WTC11 (cell line): ENCODE measurements at regions not wholly inside any gene's neighbourhood (a gene's known extent, or its start where the extent isn't known, plus 50 kb on each side); places are given as distances from the start of the nearest gene placed in this dataset.

ENCODE experiments used
- ATAC-seq: fragments of 200-7000 bp; cut with Tn5 transposase; 2 replicates; pipeline ENCODE4 v1.10.0; 2021; ENCODE audit warnings: mild to moderate bottlenecking, moderate library complexity
- CTCF ChIA-PET: fragments of 300-600 bp; sonication (Branson Sonifier 250); formaldehyde crosslinking; loops from one replicate; lab custom pipeline; 2021; ENCODE audit warnings: antibody characterized with exemption; lab: Charles Lee
- POLR2A ChIA-PET: fragments of 350-600 bp; sonication (Branson Sonifier 250); formaldehyde crosslinking; loops from one replicate; lab custom pipeline; 2021; ENCODE audit warnings: antibody characterized with exemption; lab: Charles Lee
- DNase-seq: peaks from one replicate; pipeline ENCODE4 v3.0.0; 2021; ENCODE audit warnings: low spot score
- H3K27ac Mint-ChIP-seq: 2 replicates; pipeline ENCODE4 v1.8.0; 2021; ENCODE audit warnings: mixed read lengths
- H3K27me3 Mint-ChIP-seq: 2 replicates; pipeline ENCODE4 v1.8.0; 2021; ENCODE audit warnings: low read depth, mild to moderate bottlenecking, moderate library complexity, mixed read lengths
- H3K36me3 Mint-ChIP-seq: 2 replicates; pipeline ENCODE4 v1.8.0; 2021; ENCODE audit warnings: mixed read lengths
- H3K4me1 Mint-ChIP-seq: 2 replicates; pipeline ENCODE4 v1.8.0; 2022; ENCODE audit warnings: mixed read lengths
- H3K4me3 Mint-ChIP-seq: 2 replicates; pipeline ENCODE4 v1.8.0; 2021; ENCODE audit warnings: mild to moderate bottlenecking, moderate library complexity, mixed read lengths
- H3K9me3 Mint-ChIP-seq: 2 replicates; pipeline ENCODE4 v1.8.0; 2021; ENCODE audit warnings: mixed read lengths
- ATF1 ChIP-seq: sonication (generic); formaldehyde crosslinking; IDR thresholded peaks from 2 replicates; pipeline ENCODE4 v1.8.1; 2023; ENCODE audit warnings: mild to moderate bottlenecking, moderate library complexity, missing genetic modification reagents
- ELF4 ChIP-seq: sonication (generic); formaldehyde crosslinking; IDR thresholded peaks from 2 replicates; pipeline ENCODE4 v1.8.1; 2022; ENCODE audit warnings: low read depth, mild to moderate bottlenecking, moderate library complexity, missing genetic modification reagents
- EMX1 ChIP-seq: fragments of 250-450 bp; sonication (Bioruptor Pico); IDR thresholded peaks from 2 replicates; pipeline ENCODE4 v1.8.0; 2021; ENCODE audit warnings: mild to moderate bottlenecking
- ETV6 ChIP-seq: sonication (generic); formaldehyde crosslinking; IDR thresholded peaks from 2 replicates; pipeline ENCODE4 v1.8.1; 2022; ENCODE audit warnings: mild to moderate bottlenecking, missing genetic modification reagents
- GTF2I ChIP-seq: fragments of 250-450 bp; sonication (Bioruptor Pico); conservative IDR thresholded peaks from 2 replicates; pipeline ENCODE4 v1.4.0; 2021; ENCODE audit warnings: mild to moderate bottlenecking
- JUN ChIP-seq: sonication (generic); formaldehyde crosslinking; IDR thresholded peaks from 2 replicates; pipeline ENCODE4 v1.8.0; 2023; ENCODE audit warnings: mild to moderate bottlenecking, missing genetic modification reagents
- NFE2L1 ChIP-seq: sonication (generic); formaldehyde crosslinking; IDR thresholded peaks from 2 replicates; pipeline ENCODE4 v1.8.1; 2023; ENCODE audit warnings: missing genetic modification reagents
- NFYB ChIP-seq: sonication (generic); formaldehyde crosslinking; conservative IDR thresholded peaks from 2 replicates; pipeline ENCODE4 v1.8.0; 2022; ENCODE audit warnings: low read depth, missing genetic modification reagents
- NR2C2 ChIP-seq: sonication (generic); formaldehyde crosslinking; IDR thresholded peaks from 2 replicates; pipeline ENCODE4 v1.8.0; 2022; ENCODE audit warnings: mild to moderate bottlenecking, missing genetic modification reagents
- NR3C1 ChIP-seq: sonication (generic); formaldehyde crosslinking; conservative IDR thresholded peaks from 2 replicates; pipeline ENCODE4 v1.8.1; 2023; ENCODE audit warnings: low read depth, mild to moderate bottlenecking, missing genetic modification reagents
- SP1 ChIP-seq: sonication (generic); formaldehyde crosslinking; conservative IDR thresholded peaks from 2 replicates; pipeline ENCODE4 v1.8.1; 2022; ENCODE audit warnings: missing genetic modification reagents
- TEAD4 ChIP-seq: sonication (generic); formaldehyde crosslinking; IDR thresholded peaks from 2 replicates; pipeline ENCODE4 v1.8.0; 2022; ENCODE audit warnings: mild to moderate bottlenecking, missing genetic modification reagents
- ZBTB21 ChIP-seq: sonication (generic); formaldehyde crosslinking; IDR thresholded peaks from 2 replicates; pipeline ENCODE4 v1.8.1; 2023; ENCODE audit warnings: mild to moderate bottlenecking, missing genetic modification reagents, borderline replicate concordance
- ZNF263 ChIP-seq: sonication (generic); formaldehyde crosslinking; IDR thresholded peaks from 2 replicates; pipeline ENCODE4 v1.8.1; 2022; ENCODE audit warnings: low read depth, mild to moderate bottlenecking, moderate library complexity, missing genetic modification reagents
- ZNF416 ChIP-seq: fragments of 250-450 bp; sonication (Bioruptor Pico); IDR thresholded peaks from 2 replicates; pipeline ENCODE4 v1.9.0; 2021; ENCODE audit warnings: mild to moderate bottlenecking, inconsistent platforms
- ZNF423 ChIP-seq: fragments of 250-450 bp; sonication (Bioruptor Pico); IDR thresholded peaks from 2 replicates; pipeline ENCODE4 v2.1.2; 2022; ENCODE audit warnings: mild to moderate bottlenecking, moderate library complexity
- ZNF671 ChIP-seq: fragments of 250-450 bp; sonication (Bioruptor Pico); IDR thresholded peaks from 2 replicates; pipeline ENCODE4 v1.8.0; 2021; ENCODE audit warnings: mild to moderate bottlenecking
- TF ChIP-seq, protein P1 (sequence below): sonication (generic); formaldehyde crosslinking; IDR thresholded peaks from 2 replicates; pipeline ENCODE4 v1.8.0; 2022; ENCODE audit warnings: missing genetic modification reagents
- TF ChIP-seq, protein P2 (sequence below): sonication (generic); formaldehyde crosslinking; IDR thresholded peaks from 2 replicates; pipeline ENCODE4 v1.8.0; 2022; ENCODE audit warnings: mild to moderate bottlenecking, missing genetic modification reagents
- TF ChIP-seq, protein P3 (sequence below): fragments of 250-450 bp; sonication (Bioruptor Pico); IDR thresholded peaks from 2 replicates; pipeline ENCODE4 v1.8.0; 2021; ENCODE audit warnings: mild to moderate bottlenecking
- TF ChIP-seq, protein P4 (sequence below): fragments of 200-600 bp; IDR thresholded peaks from 2 replicates; pipeline ENCODE4 v1.8.0; 2022; ENCODE audit warnings: antibody characterized with exemption

DNA sequence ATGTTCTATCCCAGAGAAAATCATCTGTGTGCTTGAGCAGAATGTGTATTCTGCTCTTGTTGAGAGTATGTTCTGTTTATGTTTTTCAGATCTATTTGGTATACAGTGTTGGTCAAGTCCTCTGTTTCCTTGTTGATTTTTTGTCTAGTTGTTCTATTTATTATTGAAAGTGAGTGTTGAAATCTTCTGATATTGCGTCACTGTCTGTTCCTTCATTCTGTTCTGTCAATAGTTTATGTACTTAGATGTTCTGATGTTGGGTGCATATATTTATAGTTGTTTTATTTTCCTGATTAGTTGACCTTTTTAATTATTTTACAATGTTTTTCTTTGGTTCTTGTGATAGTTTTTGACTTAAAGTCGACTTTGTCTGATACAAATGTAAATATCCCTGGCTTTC, 458.7 kb upstream of the HSF2 start (continued):
- TF ChIP-seq, protein P1, sequence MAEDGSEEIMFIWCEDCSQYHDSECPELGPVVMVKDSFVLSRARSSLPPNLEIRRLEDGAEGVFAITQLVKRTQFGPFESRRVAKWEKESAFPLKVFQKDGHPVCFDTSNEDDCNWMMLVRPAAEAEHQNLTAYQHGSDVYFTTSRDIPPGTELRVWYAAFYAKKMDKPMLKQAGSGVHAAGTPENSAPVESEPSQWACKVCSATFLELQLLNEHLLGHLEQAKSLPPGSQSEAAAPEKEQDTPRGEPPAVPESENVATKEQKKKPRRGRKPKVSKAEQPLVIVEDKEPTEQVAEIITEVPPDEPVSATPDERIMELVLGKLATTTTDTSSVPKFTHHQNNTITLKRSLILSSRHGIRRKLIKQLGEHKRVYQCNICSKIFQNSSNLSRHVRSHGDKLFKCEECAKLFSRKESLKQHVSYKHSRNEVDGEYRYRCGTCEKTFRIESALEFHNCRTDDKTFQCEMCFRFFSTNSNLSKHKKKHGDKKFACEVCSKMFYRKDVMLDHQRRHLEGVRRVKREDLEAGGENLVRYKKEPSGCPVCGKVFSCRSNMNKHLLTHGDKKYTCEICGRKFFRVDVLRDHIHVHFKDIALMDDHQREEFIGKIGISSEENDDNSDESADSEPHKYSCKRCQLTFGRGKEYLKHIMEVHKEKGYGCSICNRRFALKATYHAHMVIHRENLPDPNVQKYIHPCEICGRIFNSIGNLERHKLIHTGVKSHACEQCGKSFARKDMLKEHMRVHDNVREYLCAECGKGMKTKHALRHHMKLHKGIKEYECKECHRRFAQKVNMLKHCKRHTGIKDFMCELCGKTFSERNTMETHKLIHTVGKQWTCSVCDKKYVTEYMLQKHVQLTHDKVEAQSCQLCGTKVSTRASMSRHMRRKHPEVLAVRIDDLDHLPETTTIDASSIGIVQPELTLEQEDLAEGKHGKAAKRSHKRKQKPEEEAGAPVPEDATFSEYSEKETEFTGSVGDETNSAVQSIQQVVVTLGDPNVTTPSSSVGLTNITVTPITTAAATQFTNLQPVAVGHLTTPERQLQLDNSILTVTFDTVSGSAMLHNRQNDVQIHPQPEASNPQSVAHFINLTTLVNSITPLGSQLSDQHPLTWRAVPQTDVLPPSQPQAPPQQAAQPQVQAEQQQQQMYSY (CRISPR knock-in tag) = no peak
- no peak for TF ChIP-seq ETV6 (CRISPR knock-in tag)
- TF ChIP-seq NR3C1 (CRISPR knock-in tag) = no peak
- TF ChIP-seq, all 79 proteins: peak for 0

DNA sequence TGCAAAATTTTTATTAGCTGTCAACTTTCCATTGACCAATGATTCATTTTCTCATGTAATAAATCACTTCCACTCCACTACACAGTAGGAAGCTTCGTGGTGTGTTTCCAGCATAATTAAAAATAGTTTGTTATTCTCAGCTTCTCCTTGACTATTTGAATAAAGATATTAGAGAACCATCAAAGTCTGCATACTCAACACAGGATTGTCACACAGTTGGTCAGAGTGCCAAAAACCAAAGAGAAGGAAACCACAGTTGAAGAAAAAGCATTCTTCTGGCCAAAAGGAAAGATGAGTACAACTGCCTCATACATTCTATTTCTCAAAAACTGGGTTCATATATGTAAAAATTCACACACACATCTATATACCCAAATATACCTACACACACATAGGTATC, 455.1 kb upstream of the HSF2 start:
- CTCF ChIA-PET = no interaction called here
- Mint-ChIP-seq H3K36me3 (peaks cover 11% of the 10 kb centered on the region), H3K9me3 (peaks cover 45% of the 10 kb centered on the region), H3K4me1 (peaks cover 4% of the 10 kb centered on the region; the same call in 1 of the 2 replicates), H3K27ac (no peak overlapping the region), H3K4me3 (no peak overlapping the region), H3K27me3 (no peaks in the 10 kb centered on the region)
- TF ChIP-seq, protein P2, sequence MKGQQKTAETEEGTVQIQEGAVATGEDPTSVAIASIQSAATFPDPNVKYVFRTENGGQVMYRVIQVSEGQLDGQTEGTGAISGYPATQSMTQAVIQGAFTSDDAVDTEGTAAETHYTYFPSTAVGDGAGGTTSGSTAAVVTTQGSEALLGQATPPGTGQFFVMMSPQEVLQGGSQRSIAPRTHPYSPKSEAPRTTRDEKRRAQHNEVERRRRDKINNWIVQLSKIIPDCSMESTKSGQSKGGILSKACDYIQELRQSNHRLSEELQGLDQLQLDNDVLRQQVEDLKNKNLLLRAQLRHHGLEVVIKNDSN (CRISPR knock-in tag) = no peak
- no peak for TF ChIP-seq ZNF423 (CRISPR knock-in tag)
- no peak for TF ChIP-seq GTF2I (CRISPR knock-in tag)
- TF ChIP-seq JUN (CRISPR knock-in tag) = no peak
- no peak for TF ChIP-seq ETV6 (CRISPR knock-in tag)
- TF ChIP-seq NFYB = no peak
- TF ChIP-seq ZNF416 = no peak
- no peak for TF ChIP-seq ZBTB21 (CRISPR knock-in tag)
- no peak for TF ChIP-seq EMX1
- TF ChIP-seq ELF4 (CRISPR knock-in tag) = no peak
- TF ChIP-seq, protein P3, sequence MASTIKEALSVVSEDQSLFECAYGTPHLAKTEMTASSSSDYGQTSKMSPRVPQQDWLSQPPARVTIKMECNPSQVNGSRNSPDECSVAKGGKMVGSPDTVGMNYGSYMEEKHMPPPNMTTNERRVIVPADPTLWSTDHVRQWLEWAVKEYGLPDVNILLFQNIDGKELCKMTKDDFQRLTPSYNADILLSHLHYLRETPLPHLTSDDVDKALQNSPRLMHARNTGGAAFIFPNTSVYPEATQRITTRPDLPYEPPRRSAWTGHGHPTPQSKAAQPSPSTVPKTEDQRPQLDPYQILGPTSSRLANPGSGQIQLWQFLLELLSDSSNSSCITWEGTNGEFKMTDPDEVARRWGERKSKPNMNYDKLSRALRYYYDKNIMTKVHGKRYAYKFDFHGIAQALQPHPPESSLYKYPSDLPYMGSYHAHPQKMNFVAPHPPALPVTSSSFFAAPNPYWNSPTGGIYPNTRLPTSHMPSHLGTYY (CRISPR knock-in tag) = no peak
- no peak for TF ChIP-seq ZNF671 (CRISPR knock-in tag)
- TF ChIP-seq, protein P4, sequence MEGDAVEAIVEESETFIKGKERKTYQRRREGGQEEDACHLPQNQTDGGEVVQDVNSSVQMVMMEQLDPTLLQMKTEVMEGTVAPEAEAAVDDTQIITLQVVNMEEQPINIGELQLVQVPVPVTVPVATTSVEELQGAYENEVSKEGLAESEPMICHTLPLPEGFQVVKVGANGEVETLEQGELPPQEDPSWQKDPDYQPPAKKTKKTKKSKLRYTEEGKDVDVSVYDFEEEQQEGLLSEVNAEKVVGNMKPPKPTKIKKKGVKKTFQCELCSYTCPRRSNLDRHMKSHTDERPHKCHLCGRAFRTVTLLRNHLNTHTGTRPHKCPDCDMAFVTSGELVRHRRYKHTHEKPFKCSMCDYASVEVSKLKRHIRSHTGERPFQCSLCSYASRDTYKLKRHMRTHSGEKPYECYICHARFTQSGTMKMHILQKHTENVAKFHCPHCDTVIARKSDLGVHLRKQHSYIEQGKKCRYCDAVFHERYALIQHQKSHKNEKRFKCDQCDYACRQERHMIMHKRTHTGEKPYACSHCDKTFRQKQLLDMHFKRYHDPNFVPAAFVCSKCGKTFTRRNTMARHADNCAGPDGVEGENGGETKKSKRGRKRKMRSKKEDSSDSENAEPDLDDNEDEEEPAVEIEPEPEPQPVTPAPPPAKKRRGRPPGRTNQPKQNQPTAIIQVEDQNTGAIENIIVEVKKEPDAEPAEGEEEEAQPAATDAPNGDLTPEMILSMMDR = no peak
- TF ChIP-seq ATF1 (CRISPR knock-in tag) = no peak
- ATAC-seq = no peak
- POLR2A ChIA-PET = no interaction called here
- DNase-seq = no peak

DNA sequence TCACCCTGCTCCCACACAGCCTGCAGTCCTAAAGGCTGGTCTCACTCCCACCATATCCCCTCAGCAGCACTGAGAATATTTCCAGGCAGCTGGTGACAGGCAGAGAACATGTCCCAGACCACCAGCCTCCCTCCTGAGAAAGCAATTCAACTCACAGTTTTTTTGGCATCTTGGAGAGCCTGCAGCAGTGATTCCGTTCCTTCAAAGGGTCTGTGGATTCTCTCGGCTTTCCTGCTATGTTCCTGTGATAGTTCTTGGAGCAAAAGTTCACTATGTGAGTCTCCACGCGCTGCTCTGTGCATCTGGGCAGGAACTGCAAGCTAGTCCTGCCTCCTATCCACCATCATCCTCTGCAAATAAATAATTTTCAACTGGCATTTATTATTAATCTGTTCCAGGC, 448.3 kb upstream of the HSF2 start:
- H3K27me3 Mint-ChIP-seq = no peaks in the 10 kb centered on the region
- ChIA-PET CTCF (no interaction called here), POLR2A (no interaction called here)
- H3K27ac Mint-ChIP-seq = no peak overlapping the region
- no peaks in the 10 kb centered on the region for H3K4me1 Mint-ChIP-seq
- H3K36me3 Mint-ChIP-seq = peaks cover 22% of the 10 kb centered on the region
- no peak for DNase-seq
- ATAC-seq = no peak
- peaks cover 47% of the 10 kb centered on the region for H3K9me3 Mint-ChIP-seq
- no peak overlapping the region for H3K4me3 Mint-ChIP-seq
- TF ChIP-seq NFE2L1 (no peak), NR2C2 (CRISPR knock-in tag) (no peak), SP1 (CRISPR knock-in tag) (no peak), ZNF263 (CRISPR knock-in tag) (no peak), TEAD4 (CRISPR knock-in tag) (no peak)
